Endothelial cell of umbilical vein (primary cell): ENCODE measurements at regions not wholly inside any gene's neighbourhood (a gene's known extent, or its start where the extent isn't known, plus 50 kb on each side); places are given as distances from the start of the nearest gene placed in this dataset.

Experiments
- BruUV-seq: library from RNA; stranded (reverse); fragments of 400-500 nt; replicated peaks from 2 replicates; lab custom pipeline; 2021; lab: Mats Ljungman, UMichigan
- CTCF ChIA-PET: fragments of 300-600, 350-600 bp; sonication (Branson Sonifier 250); formaldehyde crosslinking; loops from one replicate; lab custom pipeline; 2021; ENCODE audit warnings: antibody characterized with exemption, inconsistent platforms; lab: Charles Lee
- POLR2A ChIA-PET: fragments of 300-600, 350-600 bp; sonication (Branson Sonifier 250); formaldehyde crosslinking; loops from one replicate; lab custom pipeline; 2021; ENCODE audit warnings: antibody characterized with exemption, inconsistent platforms; lab: Charles Lee
- DNase-seq: peaks from one replicate; pipeline ENCODE4 v3.0.0-alpha.2; 2011; ENCODE audit warnings: low read depth, low spot score
- FAIRE-seq: peaks from 2 replicates; lab custom pipeline; 2011; peaks lifted over from hg19 to GRCh38; lab: Jason Lieb, UNC
- H2AFZ ChIP-seq: 2 replicates; pipeline ENCODE4 v1.6.0; 2012; ENCODE audit warnings: low read depth, low read length, control low read depth, inconsistent platforms
- H3K27ac ChIP-seq: 2 replicates; pipeline ENCODE4 v1.5.1; 2011; ENCODE audit warnings: low read depth, mild to moderate bottlenecking, control low read depth, low read length, moderate library complexity; ENCODE audit not compliant: insufficient read depth
- H3K27me3 ChIP-seq, 2 experiments: 2 replicates each; pipeline versions ENCODE4 v1.6.0 to v1.6.1; 2011; ENCODE audit warnings: low read length in 2 of 2, mixed read lengths in 1 of 2; ENCODE audit not compliant: control insufficient read depth in 2 of 2, insufficient read depth in 2 of 2
- H3K36me3 ChIP-seq, 2 experiments: 2 replicates in 1 of 2; 3 replicates in 1 of 2; pipeline ENCODE4 v1.5.1; 2011; ENCODE audit warnings: low read length in 2 of 2, mild to moderate bottlenecking in 1 of 2, moderate library complexity in 1 of 2; ENCODE audit not compliant: control insufficient read depth in 2 of 2, insufficient read depth in 2 of 2; ENCODE audit errors: extremely low read depth in 1 of 2
- H3K4me1 ChIP-seq: 3 replicates; pipeline ENCODE4 v1.5.1; 2011; ENCODE audit warnings: mild to moderate bottlenecking, low read length; ENCODE audit not compliant: control insufficient read depth, insufficient read depth; ENCODE audit errors: extremely low read depth
- H3K4me2 ChIP-seq: 2 replicates; pipeline ENCODE4 v1.6.1; 2011; ENCODE audit warnings: low read length, control low read depth, mixed read lengths; ENCODE audit not compliant: insufficient read depth
- H3K4me3 ChIP-seq, 3 experiments: fragments of 200-600 bp in 1 of 3; sonication (generic), shearing (Covaris generic) in 1 of 3; replicated peaks in 1 of 3; 2 replicates each; pipeline ENCODE4 v1.5.1; 2011 to 2016; ENCODE audit warnings: control low read depth in 3 of 3, low read length in 3 of 3, mild to moderate bottlenecking in 2 of 3, inconsistent platforms in 1 of 3, low read depth in 1 of 3, moderate library complexity in 1 of 3; ENCODE audit not compliant: insufficient read depth in 1 of 3
- H3K79me2 ChIP-seq: 2 replicates; pipeline ENCODE4 v1.6.0; 2012; ENCODE audit warnings: low read length, inconsistent platforms; ENCODE audit not compliant: control insufficient read depth, insufficient read depth
- H3K9ac ChIP-seq: replicated peaks from 2 replicates; pipeline ENCODE3; 2011; ENCODE audit warnings: low read length, control low read depth; ENCODE audit not compliant: insufficient read depth; ENCODE audit errors: extremely low read depth
- H3K9me1 ChIP-seq: replicated peaks from 3 replicates; pipeline ENCODE4 v1.6.0; 2011; ENCODE audit warnings: mild to moderate bottlenecking, low read length; ENCODE audit not compliant: control insufficient read depth, insufficient read depth; ENCODE audit errors: extremely low read depth
- H3K9me3 ChIP-seq: replicated peaks from 2 replicates; pipeline ENCODE4 v1.5.1; 2012; ENCODE audit warnings: low read length, inconsistent platforms; ENCODE audit not compliant: control insufficient read depth, insufficient read depth
- H4K20me1 ChIP-seq: replicated peaks from 2 replicates; pipeline ENCODE3; 2011; ENCODE audit warnings: mild to moderate bottlenecking, low read length; ENCODE audit not compliant: control insufficient read depth, insufficient read depth; ENCODE audit errors: extremely low read depth
- EZH2 ChIP-seq: IDR thresholded peaks from 2 replicates; pipeline ENCODE4 v1.6.1; 2012; ENCODE audit warnings: borderline replicate concordance, low read depth, mild to moderate bottlenecking, moderate library complexity, low read length, inconsistent platforms; ENCODE audit not compliant: severe bottlenecking
- FOS ChIP-seq: IDR thresholded peaks from 2 replicates; pipeline ENCODE4 v1.6.1; 2011; ENCODE audit warnings: mild to moderate bottlenecking, low read length, moderate library complexity, borderline replicate concordance; ENCODE audit not compliant: insufficient read depth
- GATA2 ChIP-seq: IDR thresholded peaks from 2 replicates; pipeline ENCODE4 v1.7.0; 2011; ENCODE audit warnings: low read depth, mild to moderate bottlenecking, moderate library complexity, mixed read lengths, low read length; ENCODE audit not compliant: insufficient read length, insufficient read depth
- JUN ChIP-seq: IDR thresholded peaks from 2 replicates; pipeline ENCODE4 v1.6.1; 2011; ENCODE audit warnings: borderline replicate concordance, low read depth; ENCODE audit not compliant: insufficient read length, insufficient read depth
- MYC ChIP-seq: IDR thresholded peaks from one replicate; pipeline ENCODE4 v1.6.1; 2011; ENCODE audit warnings: mild to moderate bottlenecking, low read depth, low read length
- POLR2A ChIP-seq: IDR thresholded peaks from 2 replicates; pipeline ENCODE4 v1.6.1; 2012; ENCODE audit warnings: low read depth, mild to moderate bottlenecking, control low read depth, low read length
- POLR2AphosphoS5 ChIP-seq: IDR thresholded peaks from 2 replicates; pipeline ENCODE4 v1.6.1; 2012; ENCODE audit warnings: low read depth, mild to moderate bottlenecking, control low read depth, low read length, moderate library complexity; ENCODE audit not compliant: insufficient read depth
- dilution Hi-C: fragments of 300-500 bp; cut with MboI; formaldehyde crosslinking; loops from one replicate; pipeline ENCODE4 v1.15.0; 2019; ENCODE audit warnings: low sequenced_read_pairs; ENCODE audit not compliant: extremely low pct_ligation_motif_present
- intact Hi-C: fragments of 100-400 bp; cut with micrococcal nuclease; formaldehyde crosslinking; loops from one replicate; pipeline ENCODE4 v1.10.0; 2022
- TF ChIP-seq, protein P1 (sequence below): IDR thresholded peaks from 2 replicates; pipeline ENCODE4 v1.6.1; 2011; ENCODE audit not compliant: insufficient read depth, insufficient read length
- TF ChIP-seq, protein P2 (sequence below), 2 donors: IDR thresholded peaks; 1 replicate in 1 of 2; 2 replicates in 1 of 2; pipeline ENCODE4 v1.5.1; 2011; ENCODE audit warnings: low read length in 2 of 2, mild to moderate bottlenecking in 2 of 2, moderate library complexity in 2 of 2, control low read depth in 1 of 2, inconsistent platforms in 1 of 2, low read depth in 1 of 2; ENCODE audit not compliant: insufficient read depth in 1 of 2; ENCODE audit errors: extremely low read depth in 1 of 2

DNA sequence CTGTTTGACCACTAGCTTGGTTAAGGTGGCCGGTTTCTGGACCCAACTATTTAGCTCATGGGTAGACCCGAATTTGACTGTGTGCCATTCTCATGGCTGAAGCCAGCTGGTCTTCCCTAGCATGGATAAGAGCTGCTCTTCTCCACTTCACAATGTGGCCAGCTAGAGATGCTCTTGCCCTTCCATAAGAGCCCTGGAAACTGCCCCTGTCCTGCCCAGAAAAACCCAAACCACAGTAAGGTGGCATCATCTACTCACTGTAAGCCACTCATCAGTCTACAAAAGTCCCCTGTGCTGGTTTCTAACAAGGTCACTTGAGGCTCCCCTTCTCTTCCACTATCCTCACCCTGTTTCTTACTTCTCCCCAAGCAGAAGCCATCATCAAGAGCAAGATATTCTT, 165.1 kb downstream of the HS3ST2 start:
- Histone ChIP-seq H4K20me1 (no peaks in the 10 kb centered on the region), H3K27ac (no peak overlapping the region), H3K36me3 (no peaks in the 10 kb centered on the region), H3K9ac (no peak overlapping the region), H3K27me3 (no peaks in the 10 kb centered on the region), H3K4me1 (no peaks in the 10 kb centered on the region), H3K79me2 (no peaks in the 10 kb centered on the region), H3K4me3 (no peak overlapping the region), H3K4me2 (no peak overlapping the region), H2AFZ (no peak overlapping the region), H3K9me1 (no peaks in the 10 kb centered on the region), H3K9me3 (no peaks in the 10 kb centered on the region)
- BruUV-seq, result no TSS peak
- CTCF ChIA-PET, result interaction anchor here (1.3 to 2.7 kb wide), 2 partner anchors 29 to 80 kb away, joined by 3 to 13 read pairs; no protein-coding TSS in a partner anchor
- intact Hi-C loops (no loop called here), dilution Hi-C loops (no loop called here)
- POLR2A ChIA-PET, result no interaction called here
- FAIRE-seq, result no peak
- no peak for TF ChIP-seq MYC
- no peak for TF ChIP-seq JUN
- TF ChIP-seq GATA2, result no peak
- TF ChIP-seq, protein P1, sequence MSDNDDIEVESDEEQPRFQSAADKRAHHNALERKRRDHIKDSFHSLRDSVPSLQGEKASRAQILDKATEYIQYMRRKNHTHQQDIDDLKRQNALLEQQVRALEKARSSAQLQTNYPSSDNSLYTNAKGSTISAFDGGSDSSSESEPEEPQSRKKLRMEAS, result no peak
- TF ChIP-seq EZH2, result no peak
- no peak for DNase-seq

DNA sequence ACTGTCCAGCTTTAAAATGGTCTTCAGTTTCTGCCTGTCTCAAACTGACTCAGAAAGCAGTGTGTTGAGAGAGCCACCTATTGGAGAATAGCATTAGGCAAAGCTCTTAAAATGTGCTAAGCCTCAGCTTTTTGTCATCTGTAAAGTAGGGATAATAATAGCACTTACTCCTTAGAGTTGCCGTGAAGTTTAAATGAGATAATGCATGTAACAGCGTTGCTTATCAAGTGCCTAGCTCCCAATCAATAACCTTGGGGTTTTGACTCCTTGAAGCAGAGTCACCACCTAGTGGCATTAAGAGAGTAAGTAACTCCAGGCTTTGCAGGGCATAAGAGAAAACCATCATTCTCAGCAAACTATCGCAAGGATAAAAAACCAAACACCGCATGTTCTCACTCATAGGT, 163.3 kb downstream of the HS3ST2 start:
- POLR2A ChIA-PET, result no interaction called here
- dilution Hi-C loops, result no loop called here

More for the DNA sequence above, 163.3 kb downstream of the HS3ST2 start:
- Histone ChIP-seq H3K9me3 (no peaks in the 10 kb centered on the region), H3K27ac (no peak overlapping the region), H3K9me1 (no peaks in the 10 kb centered on the region), H3K4me1 (no peaks in the 10 kb centered on the region), H3K79me2 (no peaks in the 10 kb centered on the region), H3K36me3 (no peaks in the 10 kb centered on the region), H3K27me3 (no peaks in the 10 kb centered on the region), H3K4me2 (no peak overlapping the region), H2AFZ (no peak overlapping the region), H3K9ac (no peak overlapping the region), H3K4me3 (no peak overlapping the region), H4K20me1 (no peaks in the 10 kb centered on the region)
- FAIRE-seq (no peak), DNase-seq (peak; percentile 3)
- CTCF ChIA-PET, result interaction anchor here (0.7 to 2.7 kb wide), 6 partner anchors 9 to 1423 kb away, joined by 3 to 13 read pairs (median 4); no protein-coding TSS in a partner anchor
- intact Hi-C loops, result loop anchor here (2.0 kb wide), 1 partner anchor 78 kb away; no protein-coding TSS in a partner anchor
- TF ChIP-seq, protein P2, sequence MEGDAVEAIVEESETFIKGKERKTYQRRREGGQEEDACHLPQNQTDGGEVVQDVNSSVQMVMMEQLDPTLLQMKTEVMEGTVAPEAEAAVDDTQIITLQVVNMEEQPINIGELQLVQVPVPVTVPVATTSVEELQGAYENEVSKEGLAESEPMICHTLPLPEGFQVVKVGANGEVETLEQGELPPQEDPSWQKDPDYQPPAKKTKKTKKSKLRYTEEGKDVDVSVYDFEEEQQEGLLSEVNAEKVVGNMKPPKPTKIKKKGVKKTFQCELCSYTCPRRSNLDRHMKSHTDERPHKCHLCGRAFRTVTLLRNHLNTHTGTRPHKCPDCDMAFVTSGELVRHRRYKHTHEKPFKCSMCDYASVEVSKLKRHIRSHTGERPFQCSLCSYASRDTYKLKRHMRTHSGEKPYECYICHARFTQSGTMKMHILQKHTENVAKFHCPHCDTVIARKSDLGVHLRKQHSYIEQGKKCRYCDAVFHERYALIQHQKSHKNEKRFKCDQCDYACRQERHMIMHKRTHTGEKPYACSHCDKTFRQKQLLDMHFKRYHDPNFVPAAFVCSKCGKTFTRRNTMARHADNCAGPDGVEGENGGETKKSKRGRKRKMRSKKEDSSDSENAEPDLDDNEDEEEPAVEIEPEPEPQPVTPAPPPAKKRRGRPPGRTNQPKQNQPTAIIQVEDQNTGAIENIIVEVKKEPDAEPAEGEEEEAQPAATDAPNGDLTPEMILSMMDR (IDR thresholded peaks at IDR 0.05; ENCODE audit: extremely low read depth in 1 of 2, insufficient read depth in 1 of 2, low read depth in 1 of 2, low read length in 2 of 2), result no peak
- TF ChIP-seq JUN (no peak), MYC (no peak), POLR2A (no peak), FOS (no peak), EZH2 (no peak), GATA2 (no peak), POLR2AphosphoS5 (no peak)
- TF ChIP-seq, protein P1, result no peak
- no TSS peak for BruUV-seq
